ENCODE measurements at regions not wholly inside any gene's neighbourhood (a gene's known extent, or its start where the extent isn't known, plus 50 kb on each side); places are given as distances from the start of the nearest gene placed in this dataset.
"Not testable (repeated sequence)": the region's sequence is repeated elsewhere in the genome, so short reads cannot be mapped to it uniquely, and the experiment has no call there.

- H3K4me1 Mint-ChIP-seq: no peaks in the 10 kb centered on the region
- H3K27me3 Mint-ChIP-seq (ENCODE audit: low read depth, poor library complexity): peaks cover 1% of the 10 kb centered on the region
- no peak for TF ChIP-seq CTCF (IDR thresholded peaks at IDR 0.05)
- no peak overlapping the region for H3K27ac Mint-ChIP-seq
- H3K4me3 Mint-ChIP-seq: no peak overlapping the region
- peaks cover 85% of the 10 kb centered on the region for H3K9me3 Mint-ChIP-seq
- DNase-seq: no peak
- peaks cover 3% of the 10 kb centered on the region for H3K36me3 Mint-ChIP-seq (ENCODE audit: low read depth)
Observed at GRCh38 chr14:106269451-106270204, 743.2 kb downstream of the TMEM121 start.

- H3K9me3 Mint-ChIP-seq: peaks cover 86% of the 10 kb centered on the region
- not testable (repeated sequence) for H3K4me1 Mint-ChIP-seq; H3K27ac Mint-ChIP-seq; H3K27me3 Mint-ChIP-seq (ENCODE audit: low read depth, poor library complexity); H3K4me3 Mint-ChIP-seq; H3K36me3 Mint-ChIP-seq (ENCODE audit: low read depth); DNase-seq
Observed at GRCh38 chr14:106270476-106271121, 744.2 kb downstream of the TMEM121 start.

- peaks cover 90% of the 10 kb centered on the region for H3K9me3 Mint-ChIP-seq
- TF ChIP-seq CTCF (IDR thresholded peaks at IDR 0.05): no peak
- H3K4me3 Mint-ChIP-seq: no peak overlapping the region
- no peak overlapping the region for H3K27ac Mint-ChIP-seq
- no peak for DNase-seq
- H3K4me1 Mint-ChIP-seq: no peaks in the 10 kb centered on the region
- no peaks in the 10 kb centered on the region for H3K27me3 Mint-ChIP-seq (ENCODE audit: low read depth, poor library complexity)
- H3K36me3 Mint-ChIP-seq (ENCODE audit: low read depth): peaks cover 3% of the 10 kb centered on the region
Observed at GRCh38 chr14:106276326-106277267, 750.2 kb downstream of the TMEM121 start.

- Mint-ChIP-seq H3K36me3 (ENCODE audit: low read depth) (peaks cover 3% of the 10 kb centered on the region), H3K4me1 (no peaks in the 10 kb centered on the region), H3K4me3 (no peak overlapping the region), H3K27me3 (ENCODE audit: low read depth, poor library complexity) (no peaks in the 10 kb centered on the region), H3K27ac (no peak overlapping the region), H3K9me3 (peaks cover 89% of the 10 kb centered on the region)
- TF ChIP-seq CTCF (IDR thresholded peaks at IDR 0.05): no peak
- DNase-seq: no peak
Observed at GRCh38 chr14:106277503-106277902, 751.1 kb downstream of the TMEM121 start.

- Mint-ChIP-seq H3K9me3 (peaks cover 91% of the 10 kb centered on the region), H3K4me1 (no peaks in the 10 kb centered on the region), H3K36me3 (ENCODE audit: low read depth) (no peaks in the 10 kb centered on the region), H3K4me3 (no peak overlapping the region), H3K27me3 (ENCODE audit: low read depth, poor library complexity) (no peaks in the 10 kb centered on the region), H3K27ac (no peak overlapping the region)
- no peak for DNase-seq
- no peak for TF ChIP-seq CTCF (IDR thresholded peaks at IDR 0.05)
Observed at GRCh38 chr14:106280876-106281275, 754.5 kb downstream of the TMEM121 start.

- TF ChIP-seq CTCF (IDR thresholded peaks at IDR 0.05): no peak
- Mint-ChIP-seq H3K36me3 (ENCODE audit: low read depth) (peaks cover 4% of the 10 kb centered on the region), H3K9me3 (peaks cover 74% of the 10 kb centered on the region), H3K27me3 (ENCODE audit: low read depth, poor library complexity) (no peaks in the 10 kb centered on the region), H3K27ac (no peak overlapping the region), H3K4me3 (no peak overlapping the region), H3K4me1 (no peaks in the 10 kb centered on the region)
- DNase-seq: no peak
Observed at GRCh38 chr14:106286697-106287290, 760.4 kb downstream of the TMEM121 start.
